ENCODE measurements at regions not wholly inside any gene's neighbourhood (a gene's known extent, or its start where the extent isn't known, plus 50 kb on each side); places are given as distances from the start of the nearest gene placed in this dataset.
"Not testable (repeated sequence)": the region's sequence is repeated elsewhere in the genome, so short reads cannot be mapped to it uniquely, and the experiment has no call there.

GRCh38 chr1:60540141-60540540 is 466.6 kb upstream of the C1orf87 start:
- no peak for DNase-seq (ENCODE audit: low read depth)

GRCh38 chr1:60535713-60536112 is 462.1 kb upstream of the C1orf87 start:
- DNase-seq (ENCODE audit: low read depth) = no peak

- DNase-seq (ENCODE audit: low read depth) = no peak
Observed at GRCh38 chr1:60527567-60527966, 454.0 kb upstream of the C1orf87 start.

- no peak for DNase-seq (ENCODE audit: low read depth)
Observed at GRCh38 chr1:60516996-60517395, 443.4 kb upstream of the C1orf87 start.

- no peak for DNase-seq (ENCODE audit: low read depth)
Observed at GRCh38 chr1:60510162-60510561, 436.6 kb upstream of the C1orf87 start.

GRCh38 chr1:60504206-60504840 is 430.8 kb upstream of the C1orf87 start:
- DNase-seq (ENCODE audit: low read depth) = no peak

GRCh38 chr1:60503266-60503925 is 429.8 kb upstream of the C1orf87 start:
- DNase-seq (ENCODE audit: low read depth) = no peak

- no peak for DNase-seq (ENCODE audit: low read depth)
Observed at GRCh38 chr1:60502506-60502905, 428.9 kb upstream of the C1orf87 start.

GRCh38 chr1:60489916-60490480 is 416.4 kb upstream of the C1orf87 start:
- not testable (repeated sequence) for DNase-seq (ENCODE audit: low read depth)

- DNase-seq (ENCODE audit: low read depth) = no peak
Observed at GRCh38 chr1:60488847-60489246, 415.3 kb upstream of the C1orf87 start.

- no peak for DNase-seq (ENCODE audit: low read depth)
Observed at GRCh38 chr1:60487565-60488345, 414.2 kb upstream of the C1orf87 start.

- no peak for DNase-seq (ENCODE audit: low read depth)
Observed at GRCh38 chr1:60483509-60483908, 409.9 kb upstream of the C1orf87 start.

GRCh38 chr1:60470246-60470645 is 396.7 kb upstream of the C1orf87 start:
- no peak for DNase-seq (ENCODE audit: low read depth)

- no peak for DNase-seq (ENCODE audit: low read depth)
Observed at GRCh38 chr1:60463786-60464185, 390.2 kb upstream of the C1orf87 start.

- DNase-seq (ENCODE audit: low read depth) = no peak
Observed at GRCh38 chr1:60463146-60463545, 389.6 kb upstream of the C1orf87 start.

- no peak for DNase-seq (ENCODE audit: low read depth)
Observed at GRCh38 chr1:60461925-60462595, 388.5 kb upstream of the C1orf87 start.

- DNase-seq (ENCODE audit: low read depth) = no peak
Observed at GRCh38 chr1:60458111-60458510, 384.5 kb upstream of the C1orf87 start.

GRCh38 chr1:60449876-60450275 is 376.3 kb upstream of the C1orf87 start:
- no peak for DNase-seq (ENCODE audit: low read depth)

- no peak for DNase-seq (ENCODE audit: low read depth)
Observed at GRCh38 chr1:60448850-60449249, 375.3 kb upstream of the C1orf87 start.

GRCh38 chr1:60444680-60445079 is 371.1 kb upstream of the C1orf87 start:
- no peak for DNase-seq (ENCODE audit: low read depth)

- DNase-seq (ENCODE audit: low read depth) = no peak
Observed at GRCh38 chr1:60436186-60436585, 362.6 kb upstream of the C1orf87 start.

GRCh38 chr1:60431593-60431992 is 358.0 kb upstream of the C1orf87 start:
- no peak for DNase-seq (ENCODE audit: low read depth)

Measured in GM04504 (cell line).